Adrenal gland (tissue), 5 donors: ENCODE measurements at regions not wholly inside any gene's neighbourhood (a gene's known extent, or its start where the extent isn't known, plus 50 kb on each side); places are given as distances from the start of the nearest gene placed in this dataset.

Experiments
- CTCF ChIP-seq, 6 experiments: fragments of 450-650 bp in 4 of 6; fragments of 200-600 bp in 2 of 6; sonication (generic) in 1 of 6; IDR thresholded peaks; 1 replicate in 5 of 6; 2 replicates in 1 of 6; pipeline versions ENCODE4 v1.5.1 to v1.8.0; 2016 to 2021; ENCODE audit warnings: antibody characterized with exemption in 6 of 6, mild to moderate bottlenecking in 2 of 6, moderate library complexity in 1 of 6
- POLR2A ChIP-seq, 2 donors: fragments of 450-650 bp; IDR thresholded peaks; one replicate each; pipeline ENCODE4 v1.6.1; 2017; ENCODE audit warnings: antibody characterized with exemption in 2 of 2, mild to moderate bottlenecking in 2 of 2, moderate library complexity in 1 of 2
- donor health status: DM: no; HTN: no; CAD: no.

DNA sequence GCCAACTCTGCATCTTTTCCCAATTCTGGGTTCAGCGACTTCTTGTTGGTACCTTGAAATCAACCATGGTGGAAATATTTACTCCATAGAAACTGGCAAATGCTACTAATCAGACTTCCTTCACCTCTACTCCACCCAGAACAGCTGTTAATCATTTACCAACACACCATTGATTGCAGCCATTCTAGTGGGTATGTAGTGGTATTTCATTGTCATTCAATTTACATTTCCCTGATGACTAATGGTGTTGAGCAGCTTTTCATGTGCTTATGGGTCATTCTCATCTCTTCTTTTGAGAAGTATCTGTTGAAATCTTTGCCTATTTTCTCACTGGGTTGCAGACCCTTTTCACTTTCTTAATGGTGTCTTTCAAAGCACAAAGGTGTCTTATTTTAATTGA, 122.4 kb upstream of the MSX2 start:
- TF ChIP-seq CTCF (IDR thresholded peaks at IDR 0.05) (no peak), POLR2A (IDR thresholded peaks at IDR 0.05) (no peak)
